ENCODE measurements at regions not wholly inside any gene's neighbourhood (a gene's known extent, or its start where the extent isn't known, plus 50 kb on each side); places are given as distances from the start of the nearest gene placed in this dataset.

DNA sequence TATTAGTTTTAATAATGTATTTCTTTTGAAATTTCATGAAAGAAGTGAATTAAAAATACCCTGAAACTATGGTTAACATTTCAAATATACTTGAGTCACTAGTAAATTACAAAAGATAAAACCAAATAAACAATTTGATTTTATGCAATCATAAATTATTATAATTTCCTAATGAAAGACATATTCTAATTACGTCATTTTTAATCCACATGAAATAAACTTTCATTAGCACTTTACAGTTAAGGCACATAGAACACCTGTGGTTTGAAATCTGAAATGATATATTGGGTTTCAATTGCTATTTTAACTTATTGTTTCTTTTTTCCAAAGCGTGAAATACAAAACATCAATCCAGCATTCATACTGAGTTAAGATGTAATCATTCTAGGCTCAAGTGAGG lies 1492.5 kb upstream of the PABPC4L start:
- TF ChIP-seq, protein P1, sequence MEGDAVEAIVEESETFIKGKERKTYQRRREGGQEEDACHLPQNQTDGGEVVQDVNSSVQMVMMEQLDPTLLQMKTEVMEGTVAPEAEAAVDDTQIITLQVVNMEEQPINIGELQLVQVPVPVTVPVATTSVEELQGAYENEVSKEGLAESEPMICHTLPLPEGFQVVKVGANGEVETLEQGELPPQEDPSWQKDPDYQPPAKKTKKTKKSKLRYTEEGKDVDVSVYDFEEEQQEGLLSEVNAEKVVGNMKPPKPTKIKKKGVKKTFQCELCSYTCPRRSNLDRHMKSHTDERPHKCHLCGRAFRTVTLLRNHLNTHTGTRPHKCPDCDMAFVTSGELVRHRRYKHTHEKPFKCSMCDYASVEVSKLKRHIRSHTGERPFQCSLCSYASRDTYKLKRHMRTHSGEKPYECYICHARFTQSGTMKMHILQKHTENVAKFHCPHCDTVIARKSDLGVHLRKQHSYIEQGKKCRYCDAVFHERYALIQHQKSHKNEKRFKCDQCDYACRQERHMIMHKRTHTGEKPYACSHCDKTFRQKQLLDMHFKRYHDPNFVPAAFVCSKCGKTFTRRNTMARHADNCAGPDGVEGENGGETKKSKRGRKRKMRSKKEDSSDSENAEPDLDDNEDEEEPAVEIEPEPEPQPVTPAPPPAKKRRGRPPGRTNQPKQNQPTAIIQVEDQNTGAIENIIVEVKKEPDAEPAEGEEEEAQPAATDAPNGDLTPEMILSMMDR (IDR thresholded peaks at IDR 0.05; ENCODE audit: low read length), result no peak
- TF ChIP-seq EZH2 (IDR thresholded peaks at IDR 0.05; ENCODE audit: borderline replicate concordance, low read length), result no peak

Measured in OCI-LY1 (cell line).